ENCODE measurements at regions not wholly inside any gene's neighbourhood (a gene's known extent, or its start where the extent isn't known, plus 50 kb on each side); places are given as distances from the start of the nearest gene placed in this dataset.

DNA sequence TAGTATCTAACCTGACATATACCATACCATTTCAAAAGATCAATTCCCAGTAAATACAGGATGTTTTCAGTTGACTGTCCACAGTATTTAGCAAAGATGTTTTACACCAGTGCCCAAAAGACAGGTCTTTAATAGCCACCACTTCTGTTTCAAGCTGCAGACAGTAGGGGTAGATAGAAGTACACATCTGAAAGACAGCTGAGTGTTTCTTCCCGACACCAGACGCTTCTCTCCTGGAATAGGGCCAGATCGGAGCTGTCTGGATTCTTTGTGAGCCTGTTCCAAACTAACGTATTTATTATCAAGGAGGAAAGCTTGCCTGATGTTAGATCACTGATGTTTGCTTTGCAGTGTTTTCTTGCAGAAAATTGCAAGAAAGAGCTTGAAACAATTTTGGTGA, 136.1 kb upstream of the RBMS3 start:
- TF ChIP-seq GATA2 (IDR thresholded peaks at IDR 0.05; ENCODE audit: low read depth, low read length) (peak; percentile 33; the same call in 1 of the 2 replicates), GATA3 (IDR thresholded peaks at IDR 0.05; ENCODE audit: low read depth, low read length) (0 out of 2 replicates have a peak, but pooled peaks have one; percentile 12)

Measured in SH-SY5Y (cell line).